PC-9 (cell line): ENCODE measurements at regions not wholly inside any gene's neighbourhood (a gene's known extent, or its start where the extent isn't known, plus 50 kb on each side); places are given as distances from the start of the nearest gene placed in this dataset.

Source experiments
- BruUV-seq: library from RNA; stranded (reverse); fragments of 400-500 nt; replicated peaks from 2 replicates; lab custom pipeline; 2021; lab: Mats Ljungman, UMichigan
- CTCF ChIA-PET: fragments of 300-600 bp; sonication (Branson Sonifier 250); formaldehyde crosslinking; loops from one replicate; lab custom pipeline; 2022; ENCODE audit warnings: antibody characterized with exemption; lab: Charles Lee
- POLR2A ChIA-PET: fragments of 300-600 bp; sonication (Branson Sonifier 250); formaldehyde crosslinking; loops from one replicate; lab custom pipeline; 2022; ENCODE audit warnings: antibody characterized with exemption; ENCODE audit not compliant: unreplicated experiment; lab: Charles Lee
- DNase-seq, 2 experiments: peaks; one replicate each; pipeline versions ENCODE4 v3.0.0 to v3.0.0-alpha.2; 2015 to 2022; ENCODE audit warnings: mixed read lengths in 1 of 2
- H2AFZ ChIP-seq: fragments of 200-600 bp; sonication (generic); 2 replicates; pipeline ENCODE4 v1.8.1; 2017; ENCODE audit warnings: antibody characterized with exemption
- H3F3A ChIP-seq: fragments of 200-600 bp; sonication (generic); 2 replicates; pipeline ENCODE4 v1.8.1; 2017; ENCODE audit warnings: antibody characterized with exemption, mild to moderate bottlenecking, low read depth; ENCODE audit not compliant: insufficient read depth
- H3K27ac ChIP-seq: fragments of 200-600 bp; sonication (generic); 2 replicates; pipeline ENCODE4 v1.6.1; 2016; ENCODE audit warnings: mixed run types
- H3K27me3 ChIP-seq: fragments of 200-600 bp; sonication (generic); 2 replicates; pipeline ENCODE4 v1.6.1; 2016; ENCODE audit warnings: low read depth, mixed run types; ENCODE audit not compliant: insufficient read depth
- H3K36me3 ChIP-seq: fragments of 200-600 bp; sonication (generic); 2 replicates; pipeline ENCODE4 v1.6.1; 2016; ENCODE audit warnings: low read depth, mixed run types
- H3K4me1 ChIP-seq: fragments of 200-600 bp; sonication (generic); replicated peaks from 2 replicates; pipeline ENCODE4 v1.6.1; 2016; ENCODE audit warnings: mixed run types; ENCODE audit not compliant: insufficient read depth
- H3K4me2 ChIP-seq: fragments of 200-600 bp; sonication (generic); 2 replicates; pipeline ENCODE4 v1.6.1; 2017; ENCODE audit warnings: mixed run types
- H3K4me3 ChIP-seq: fragments of 200-600 bp; sonication (generic); 2 replicates; pipeline ENCODE4 v1.6.1; 2016; ENCODE audit warnings: mixed run types
- H3K79me2 ChIP-seq: fragments of 200-600 bp; sonication (generic); 2 replicates; pipeline ENCODE4 v1.6.1; 2017; ENCODE audit warnings: low read depth, mixed run types
- H3K9me2 ChIP-seq: fragments of 200-600 bp; sonication (generic); 2 replicates; pipeline ENCODE4 v1.8.1; 2017; ENCODE audit warnings: mild to moderate bottlenecking; ENCODE audit not compliant: insufficient read depth
- H3K9me3 ChIP-seq: fragments of 200-600 bp; sonication (generic); 2 replicates; pipeline ENCODE4 v1.8.1; 2016; ENCODE audit warnings: low read depth; ENCODE audit not compliant: insufficient read depth
- H4K20me1 ChIP-seq: fragments of 200-600 bp; sonication (generic); 2 replicates; pipeline ENCODE4 v1.8.1; 2017; ENCODE audit not compliant: insufficient read depth
- EZH2 ChIP-seq: fragments of 200-600 bp; sonication (generic); IDR thresholded peaks from 2 replicates; pipeline ENCODE4 v1.8.0; 2017; ENCODE audit warnings: antibody characterized with exemption, low read depth
- intact Hi-C: fragments of 100-400 bp; cut with micrococcal nuclease; formaldehyde crosslinking; loops from one replicate; pipeline ENCODE4 v1.10.0; 2022; ENCODE audit not compliant: unreplicated experiment
- TF ChIP-seq, protein P1 (sequence below): fragments of 200-600 bp; sonication (generic); conservative IDR thresholded peaks from 2 replicates; pipeline ENCODE4 v1.6.1; 2017; ENCODE audit warnings: mixed run types, antibody characterized with exemption, mild to moderate bottlenecking, moderate library complexity

DNA sequence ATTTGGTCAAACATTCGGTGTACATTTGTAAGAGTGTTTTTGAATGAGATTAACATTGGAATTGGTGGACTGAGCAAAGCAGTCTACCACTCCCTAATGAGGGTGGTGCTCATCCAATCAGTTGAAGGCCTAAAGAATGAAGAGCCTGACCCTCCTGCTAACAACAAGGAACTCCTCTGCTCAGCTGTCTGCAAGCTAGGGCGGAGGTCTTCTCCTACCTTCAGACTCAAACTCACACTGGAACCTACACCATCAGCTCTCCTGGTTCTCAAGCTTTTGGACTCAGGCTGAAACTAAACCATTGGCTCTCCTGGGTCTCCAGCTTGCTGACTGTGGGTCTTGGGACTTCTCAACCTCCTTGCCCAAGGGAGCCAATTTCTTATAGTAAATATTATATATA is 55.5 kb upstream of the NPAS2 start:
- H2AFZ ChIP-seq: no peak overlapping the region
- H3K36me3 ChIP-seq: no peaks in the 10 kb centered on the region
- H3K27ac ChIP-seq: no peak overlapping the region
- CTCF ChIA-PET: no interaction called here
- no peaks in the 10 kb centered on the region for H3K79me2 ChIP-seq
- no peak overlapping the region for H3K4me2 ChIP-seq
- H3K9me2 ChIP-seq: no peaks in the 10 kb centered on the region
- no peaks in the 10 kb centered on the region; the same call in 1 of the 2 replicates for H3K9me3 ChIP-seq
- no peak overlapping the region for H3K4me3 ChIP-seq
- H4K20me1 ChIP-seq: no peaks in the 10 kb centered on the region
- intact Hi-C loops: no loop called here
- BruUV-seq: no TSS peak
- POLR2A ChIA-PET: no interaction called here
- H3K27me3 ChIP-seq: no peaks in the 10 kb centered on the region
- TF ChIP-seq, protein P1, sequence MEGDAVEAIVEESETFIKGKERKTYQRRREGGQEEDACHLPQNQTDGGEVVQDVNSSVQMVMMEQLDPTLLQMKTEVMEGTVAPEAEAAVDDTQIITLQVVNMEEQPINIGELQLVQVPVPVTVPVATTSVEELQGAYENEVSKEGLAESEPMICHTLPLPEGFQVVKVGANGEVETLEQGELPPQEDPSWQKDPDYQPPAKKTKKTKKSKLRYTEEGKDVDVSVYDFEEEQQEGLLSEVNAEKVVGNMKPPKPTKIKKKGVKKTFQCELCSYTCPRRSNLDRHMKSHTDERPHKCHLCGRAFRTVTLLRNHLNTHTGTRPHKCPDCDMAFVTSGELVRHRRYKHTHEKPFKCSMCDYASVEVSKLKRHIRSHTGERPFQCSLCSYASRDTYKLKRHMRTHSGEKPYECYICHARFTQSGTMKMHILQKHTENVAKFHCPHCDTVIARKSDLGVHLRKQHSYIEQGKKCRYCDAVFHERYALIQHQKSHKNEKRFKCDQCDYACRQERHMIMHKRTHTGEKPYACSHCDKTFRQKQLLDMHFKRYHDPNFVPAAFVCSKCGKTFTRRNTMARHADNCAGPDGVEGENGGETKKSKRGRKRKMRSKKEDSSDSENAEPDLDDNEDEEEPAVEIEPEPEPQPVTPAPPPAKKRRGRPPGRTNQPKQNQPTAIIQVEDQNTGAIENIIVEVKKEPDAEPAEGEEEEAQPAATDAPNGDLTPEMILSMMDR: no peak
- TF ChIP-seq EZH2: no peak
- peaks cover 51% of the 10 kb centered on the region for H3K4me1 ChIP-seq
- peaks cover 37% of the 10 kb centered on the region for H3F3A ChIP-seq
- no peak for DNase-seq

GRCh38 chr2:100765481-100765880 is 54.5 kb upstream of the NPAS2 start:
- Histone ChIP-seq H4K20me1 (no peaks in the 10 kb centered on the region), H3K36me3 (no peaks in the 10 kb centered on the region), H3F3A (peaks cover 37% of the 10 kb centered on the region), H3K9me3 (no peaks in the 10 kb centered on the region; the same call in 1 of the 2 replicates), H3K4me1 (peaks cover 52% of the 10 kb centered on the region), H3K79me2 (no peaks in the 10 kb centered on the region), H3K27me3 (no peaks in the 10 kb centered on the region), H3K4me2 (no peak overlapping the region), H3K27ac (no peak overlapping the region), H3K9me2 (no peaks in the 10 kb centered on the region), H3K4me3 (no peak overlapping the region), H2AFZ (no peak overlapping the region)
- no peak for DNase-seq
- BruUV-seq: no TSS peak
- ChIA-PET POLR2A (no interaction called here), CTCF (no interaction called here)
- intact Hi-C loops: no loop called here
- TF ChIP-seq, protein P1: no peak
- TF ChIP-seq EZH2: no peak

- POLR2A ChIA-PET: no interaction called here
- BruUV-seq: no TSS peak
- no peaks in the 10 kb centered on the region for H3K27me3 ChIP-seq
- H3K4me2 ChIP-seq: peak overlapping the region; percentile 50; the same call in 1 of the 2 replicates
- intact Hi-C loops: no loop called here
- H2AFZ ChIP-seq: no peak overlapping the region
- CTCF ChIA-PET: no interaction called here
- peaks cover 36% of the 10 kb centered on the region for H3F3A ChIP-seq
- no peak overlapping the region for H3K4me3 ChIP-seq
- no peaks in the 10 kb centered on the region for H3K79me2 ChIP-seq
- H3K9me3 ChIP-seq: no peaks in the 10 kb centered on the region; the same call in 1 of the 2 replicates
- no peak for DNase-seq
- no peak for TF ChIP-seq EZH2
- TF ChIP-seq, protein P1: no peak
- H3K27ac ChIP-seq: peak overlapping the region; percentile 73
- no peaks in the 10 kb centered on the region for H4K20me1 ChIP-seq
- H3K36me3 ChIP-seq: no peaks in the 10 kb centered on the region
- H3K9me2 ChIP-seq: no peaks in the 10 kb centered on the region
- peaks cover 46% of the 10 kb centered on the region for H3K4me1 ChIP-seq
Observed at GRCh38 chr2:100766256-100766655, 53.7 kb upstream of the NPAS2 start.
